ENCODE measurements at regions not wholly inside any gene's neighbourhood (a gene's known extent, or its start where the extent isn't known, plus 50 kb on each side); places are given as distances from the start of the nearest gene placed in this dataset.

DNA sequence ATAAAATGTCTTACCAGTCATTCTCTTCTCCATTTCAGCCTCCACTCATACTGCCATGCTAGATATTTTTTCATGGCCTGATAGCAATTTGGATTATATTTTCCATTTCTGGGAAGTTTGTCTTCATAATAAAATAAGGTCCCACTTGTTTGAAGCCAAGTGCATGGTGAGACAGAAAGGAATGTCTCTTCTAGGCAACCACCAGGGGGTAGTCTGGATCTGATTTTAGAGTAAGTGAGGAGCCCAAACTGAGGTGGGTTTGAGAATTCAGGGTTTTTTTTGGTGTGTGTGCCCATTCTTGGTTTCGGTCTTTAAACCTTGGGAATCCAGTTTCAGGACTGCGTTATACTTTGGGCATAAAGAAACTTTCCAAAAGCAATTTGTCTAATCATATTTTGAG, 315.5 kb downstream of the RPRM start:
- DNase-seq, result no peak
- intact Hi-C loops (cut with DNase I; ENCODE audit: low total_unique reads), result no loop called here
- Histone ChIP-seq H3K4me1 (no peaks in the 10 kb centered on the region), H3K4me3 (no peak overlapping the region), H3K36me3 (no peaks in the 10 kb centered on the region), H3K27me3 (replicated peaks in 1 of 7) (no peaks in the 10 kb centered on the region), H3K9me3 (no peaks in the 10 kb centered on the region), H3K27ac (no peak overlapping the region)
- WGBS, 5 donors, result 63 to 77% (median 77%) methylated on average over 2 of the region's 2 CpGs
- no peak for TF ChIP-seq POLR2A (IDR thresholded peaks at IDR 0.05)
- TF ChIP-seq, protein P1, sequence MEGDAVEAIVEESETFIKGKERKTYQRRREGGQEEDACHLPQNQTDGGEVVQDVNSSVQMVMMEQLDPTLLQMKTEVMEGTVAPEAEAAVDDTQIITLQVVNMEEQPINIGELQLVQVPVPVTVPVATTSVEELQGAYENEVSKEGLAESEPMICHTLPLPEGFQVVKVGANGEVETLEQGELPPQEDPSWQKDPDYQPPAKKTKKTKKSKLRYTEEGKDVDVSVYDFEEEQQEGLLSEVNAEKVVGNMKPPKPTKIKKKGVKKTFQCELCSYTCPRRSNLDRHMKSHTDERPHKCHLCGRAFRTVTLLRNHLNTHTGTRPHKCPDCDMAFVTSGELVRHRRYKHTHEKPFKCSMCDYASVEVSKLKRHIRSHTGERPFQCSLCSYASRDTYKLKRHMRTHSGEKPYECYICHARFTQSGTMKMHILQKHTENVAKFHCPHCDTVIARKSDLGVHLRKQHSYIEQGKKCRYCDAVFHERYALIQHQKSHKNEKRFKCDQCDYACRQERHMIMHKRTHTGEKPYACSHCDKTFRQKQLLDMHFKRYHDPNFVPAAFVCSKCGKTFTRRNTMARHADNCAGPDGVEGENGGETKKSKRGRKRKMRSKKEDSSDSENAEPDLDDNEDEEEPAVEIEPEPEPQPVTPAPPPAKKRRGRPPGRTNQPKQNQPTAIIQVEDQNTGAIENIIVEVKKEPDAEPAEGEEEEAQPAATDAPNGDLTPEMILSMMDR (IDR thresholded peaks at IDR 0.05 in 8 of 11, conservative IDR thresholded peaks at IDR 0.05 in 3 of 11), result peak in 5 of 11 experiments; percentile 12 to 42 (median 27)

DNA sequence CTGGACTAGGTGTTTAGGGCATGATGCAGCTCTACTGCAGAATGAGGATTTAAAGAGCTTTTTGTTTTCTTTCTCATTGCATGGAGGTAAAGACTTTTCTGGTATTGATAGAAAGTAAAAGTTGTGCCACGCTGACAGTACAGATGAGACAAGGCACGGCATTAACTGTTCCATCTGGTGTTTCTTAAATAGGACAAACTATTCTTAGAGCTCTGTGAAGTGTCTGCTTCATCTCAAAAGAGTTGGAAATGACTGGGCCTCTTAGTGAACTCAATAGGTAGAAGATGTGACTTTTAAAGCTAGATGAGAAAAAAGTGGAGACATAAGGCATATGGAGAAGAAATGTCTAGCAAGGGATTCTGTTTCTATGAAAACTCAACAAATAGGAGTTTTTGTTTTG, 321.8 kb downstream of the RPRM start:
- H3K4me1 ChIP-seq, result no peaks in the 10 kb centered on the region
- no peak overlapping the region for H3K4me3 ChIP-seq
- intact Hi-C loops (cut with DNase I; ENCODE audit: low total_unique reads), result no loop called here
- TF ChIP-seq POLR2AphosphoS5 (IDR thresholded peaks at IDR 0.05) (no peak), POLR2A (IDR thresholded peaks at IDR 0.05) (no peak)
- TF ChIP-seq, protein P1 (IDR thresholded peaks at IDR 0.05 in 8 of 11, conservative IDR thresholded peaks at IDR 0.05 in 3 of 11), result no peak
- WGBS, 5 donors, result 72 to 83% (median 77%) methylated on average over 2 of the region's 2 CpGs
- peaks cover 0 to 11% (median 5%) of the 10 kb centered on the region in 8 donors for H3K9me3 ChIP-seq
- no peaks in the 10 kb centered on the region for H3K36me3 ChIP-seq
- DNase-seq, result no peak
- no peaks in the 10 kb centered on the region for H3K27me3 ChIP-seq (replicated peaks in 1 of 7)
- no peak overlapping the region for H3K27ac ChIP-seq

DNA sequence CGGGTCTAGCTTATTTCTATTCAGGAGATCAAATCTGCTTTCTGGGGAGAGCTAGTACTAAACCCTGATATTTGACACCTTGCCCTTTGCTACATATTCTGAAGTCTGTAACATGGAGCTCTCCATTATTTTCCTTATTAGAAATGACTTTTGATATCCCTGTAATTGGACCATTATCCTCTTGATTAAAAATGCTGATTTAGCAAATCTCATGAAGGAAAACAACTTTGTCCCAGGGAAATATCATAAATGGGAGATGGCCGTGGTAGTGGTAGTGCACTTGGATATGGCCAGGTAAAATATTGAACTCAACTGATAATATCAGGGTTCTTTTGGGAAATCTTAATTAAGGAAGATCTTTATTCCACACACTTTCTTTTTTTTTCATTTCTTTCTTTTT, 326.5 kb downstream of the RPRM start:
- H3K27ac ChIP-seq, result no peak overlapping the region
- no peaks in the 10 kb centered on the region for H3K27me3 ChIP-seq (replicated peaks in 1 of 7)
- peaks cover 0 to 11% (median 5%) of the 10 kb centered on the region in 8 donors for H3K9me3 ChIP-seq
- H3K4me1 ChIP-seq, result no peaks in the 10 kb centered on the region
- TF ChIP-seq, protein P1 (IDR thresholded peaks at IDR 0.05 in 8 of 11, conservative IDR thresholded peaks at IDR 0.05 in 3 of 11), result no peak
- TF ChIP-seq POLR2AphosphoS5 (IDR thresholded peaks at IDR 0.05) (no peak), POLR2A (IDR thresholded peaks at IDR 0.05) (no peak)
- intact Hi-C loops (cut with DNase I; ENCODE audit: low total_unique reads), result no loop called here
- DNase-seq, result no peak
- 83 to 96% (median 89%) methylated on average over 2 of the region's 2 CpGs for WGBS, 5 donors
- no peak overlapping the region for H3K4me3 ChIP-seq
- H3K36me3 ChIP-seq, result no peaks in the 10 kb centered on the region

DNA sequence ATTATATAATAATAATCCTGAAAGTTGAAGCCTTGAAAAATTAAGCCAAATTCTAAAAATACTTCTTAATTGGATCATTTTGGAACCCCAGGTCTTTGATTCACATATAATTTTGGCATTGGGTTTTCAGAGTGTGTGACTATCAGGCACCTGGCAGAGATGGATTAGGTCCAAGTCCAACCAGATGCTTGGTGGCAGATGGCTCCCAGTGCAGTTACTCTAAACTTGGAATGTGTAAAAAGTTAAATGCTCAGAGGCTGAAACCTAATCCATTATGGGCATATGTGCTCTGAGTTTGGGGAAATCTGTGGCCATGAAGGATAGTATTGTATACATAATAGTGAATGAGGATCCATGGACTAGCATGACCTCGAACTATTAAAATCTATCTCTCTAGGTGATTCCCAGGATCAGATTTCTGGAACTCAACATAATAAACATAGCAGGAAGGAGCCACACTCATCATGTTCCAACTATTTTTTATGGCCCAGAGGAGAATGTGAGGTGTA, 333.0 kb downstream of the RPRM start:
- no peaks in the 10 kb centered on the region for H3K36me3 ChIP-seq
- 65 to 87% (median 79%) methylated on average over 1 of the region's 1 CpG for WGBS, 5 donors
- no peak for DNase-seq
- no peak overlapping the region for H3K27ac ChIP-seq
- no peaks in the 10 kb centered on the region for H3K27me3 ChIP-seq (replicated peaks in 1 of 7)
- intact Hi-C loops (cut with DNase I; ENCODE audit: low total_unique reads), result no loop called here
- TF ChIP-seq POLR2AphosphoS5 (IDR thresholded peaks at IDR 0.05) (no peak), POLR2A (IDR thresholded peaks at IDR 0.05) (no peak)
- TF ChIP-seq, protein P1 (IDR thresholded peaks at IDR 0.05 in 8 of 11, conservative IDR thresholded peaks at IDR 0.05 in 3 of 11), result no peak
- H3K4me1 ChIP-seq, result no peaks in the 10 kb centered on the region
- no peaks in the 10 kb centered on the region for H3K9me3 ChIP-seq
- H3K4me3 ChIP-seq, result no peak overlapping the region

All from spleen (tissue), 11 donors.